ENCODE measurements at regions not wholly inside any gene's neighbourhood (a gene's known extent, or its start where the extent isn't known, plus 50 kb on each side); places are given as distances from the start of the nearest gene placed in this dataset.
"Not testable (repeated sequence)": the region's sequence is repeated elsewhere in the genome, so short reads cannot be mapped to it uniquely, and the experiment has no call there.

DNA sequence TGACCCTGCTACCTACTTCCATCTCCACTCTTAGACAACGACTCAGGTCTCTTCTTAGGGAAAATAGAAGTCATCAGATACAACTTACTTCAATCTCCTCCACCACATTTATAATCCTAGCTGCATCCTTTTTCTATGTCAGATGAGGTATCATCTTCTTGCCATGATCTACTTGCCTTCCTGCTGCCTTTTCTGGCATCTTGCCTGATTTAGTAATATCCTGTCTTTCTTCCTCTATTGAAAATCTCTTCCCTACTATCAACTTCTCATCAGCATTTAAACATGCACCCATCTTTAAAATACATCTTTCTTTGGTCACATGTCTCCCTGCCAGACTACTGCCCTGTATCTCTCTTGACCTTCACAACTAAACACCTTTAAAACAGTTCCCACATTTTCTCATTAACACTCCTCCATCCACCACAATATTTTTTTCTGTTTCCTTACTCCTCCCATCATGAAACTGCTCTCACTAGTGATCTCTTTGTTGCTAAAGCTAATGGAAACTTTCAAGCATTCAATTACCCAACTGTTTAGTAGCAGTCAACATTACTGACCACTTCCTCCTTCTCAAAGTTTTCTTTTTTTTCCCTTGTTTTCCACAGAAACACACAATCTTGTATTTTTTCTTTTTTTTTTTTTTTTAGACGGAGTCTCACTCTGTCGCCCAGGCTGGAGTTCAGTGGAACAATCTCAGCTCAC lies 100.8 kb upstream of the CXorf66 start:
- DNase-seq (ENCODE audit: low read depth), result no peak

DNA sequence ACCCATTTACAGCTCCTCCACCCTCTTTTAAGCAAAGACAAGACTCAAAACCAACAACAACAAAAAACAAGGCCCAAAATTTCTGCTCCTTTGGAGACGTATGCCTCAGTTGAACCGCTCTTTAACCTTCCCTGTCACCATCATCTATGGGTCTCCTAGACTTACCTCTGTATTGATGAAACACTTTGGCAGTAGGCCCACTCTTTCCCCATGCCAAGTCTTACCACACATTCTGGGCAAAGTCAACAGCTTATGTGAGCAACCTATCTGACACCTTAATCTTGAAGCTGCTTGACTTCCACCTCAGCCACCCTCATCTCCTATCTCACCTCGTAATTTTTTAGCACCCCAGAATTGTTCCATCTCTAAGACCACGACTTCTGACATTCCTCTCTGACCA lies 99.7 kb upstream of the CXorf66 start:
- DNase-seq (ENCODE audit: low read depth), result no peak

DNA sequence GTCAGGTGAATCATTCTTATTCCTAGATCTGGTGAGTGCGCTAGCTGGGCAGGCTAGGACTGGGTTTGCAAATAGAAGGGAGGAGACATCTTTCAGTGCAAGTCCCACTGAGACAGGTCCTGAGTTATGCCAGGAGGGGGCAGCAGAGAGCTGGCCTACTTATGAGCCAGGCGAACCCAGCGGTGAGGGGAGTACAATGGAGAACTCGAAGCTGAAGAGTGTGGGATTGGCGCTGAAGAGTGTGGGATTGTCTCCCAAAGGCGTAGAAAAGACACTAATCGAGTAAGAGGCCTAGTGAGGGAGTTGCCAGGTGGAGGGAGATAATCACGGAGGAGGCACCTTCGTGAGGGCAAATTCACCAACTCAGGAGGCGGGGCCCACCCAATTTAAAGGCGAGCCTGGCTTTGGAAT lies 91.7 kb upstream of the CXorf66 start:
- DNase-seq (ENCODE audit: low read depth), result peak; percentile 26

DNA sequence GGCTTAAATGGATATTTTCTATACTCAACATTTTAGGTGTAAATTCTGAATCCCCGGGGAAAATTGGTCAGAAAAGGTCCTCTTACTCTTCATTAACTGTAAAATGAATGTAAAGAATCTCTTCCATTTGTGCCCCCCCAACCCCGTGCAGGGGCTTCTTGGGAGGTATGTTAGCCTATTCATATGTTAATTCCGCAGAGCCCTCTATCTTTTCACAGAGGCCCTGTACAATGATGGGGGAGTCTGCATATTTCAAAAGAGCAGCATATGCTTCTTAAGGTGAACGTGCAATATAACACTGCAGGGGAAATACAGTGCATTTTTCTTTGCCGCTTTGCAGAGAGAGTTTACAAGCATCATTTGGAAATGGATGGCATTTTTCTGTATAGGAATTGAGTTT lies 88.5 kb upstream of the CXorf66 start:
- no peak for DNase-seq (ENCODE audit: low read depth)

DNA sequence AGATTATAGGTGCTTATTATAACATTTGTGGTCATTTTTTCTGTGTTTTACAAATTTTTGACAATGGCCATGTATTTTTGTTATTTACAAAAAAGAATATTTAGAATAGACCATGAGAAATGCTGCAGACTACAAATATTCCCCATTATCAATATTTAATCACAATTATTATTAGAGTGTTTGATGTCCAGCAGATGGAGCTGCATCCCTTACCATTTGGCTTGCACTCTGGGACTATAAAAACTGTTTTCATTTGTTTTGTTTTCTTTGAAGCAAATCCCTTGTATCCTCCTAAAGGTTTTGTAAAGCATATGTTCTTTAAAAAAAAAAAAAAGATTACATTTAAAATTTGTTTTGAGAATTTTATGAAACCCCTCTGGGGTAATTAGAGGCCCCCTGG lies 85.6 kb upstream of the CXorf66 start:
- no peak for DNase-seq (ENCODE audit: low read depth)

DNA sequence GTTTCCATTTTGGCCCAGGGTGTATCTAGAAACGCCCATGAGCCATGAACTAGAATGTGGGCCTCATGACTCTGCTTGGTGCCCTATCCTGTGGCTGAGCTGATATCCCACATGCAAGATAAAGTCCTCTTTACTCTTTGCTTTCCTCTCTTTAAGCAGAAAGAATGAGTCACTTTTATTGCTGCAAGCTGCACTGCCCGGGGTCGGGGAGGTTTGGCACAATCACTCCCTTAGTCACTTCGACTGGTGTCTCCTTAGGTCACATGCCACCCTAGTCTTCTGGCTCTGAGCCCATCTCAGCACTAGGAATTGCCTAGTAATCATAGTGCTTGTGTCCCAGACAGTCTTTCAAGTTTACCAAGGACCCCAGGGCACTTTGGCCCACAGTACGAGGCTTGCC lies 75.1 kb upstream of the CXorf66 start:
- no peak for DNase-seq (ENCODE audit: low read depth)

DNA sequence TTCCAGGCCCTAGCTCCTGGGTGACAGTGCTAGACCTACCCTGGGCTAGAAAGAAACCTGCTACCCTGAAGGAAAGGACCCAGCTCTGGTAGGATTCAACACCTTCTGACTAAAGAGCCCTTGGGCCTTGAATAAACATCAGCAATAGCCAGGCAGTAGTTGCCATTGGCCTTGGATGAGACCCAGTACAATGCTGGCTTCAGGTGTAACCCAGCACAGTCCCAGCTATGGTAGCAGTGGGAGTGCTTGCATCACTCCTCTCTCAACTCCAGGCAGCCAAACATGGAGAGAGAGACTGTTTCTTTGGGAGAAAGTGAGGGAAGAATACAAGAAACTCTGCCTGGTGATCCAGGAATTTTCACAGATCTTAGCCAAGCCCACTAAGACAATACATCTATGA lies 73.5 kb upstream of the CXorf66 start:
- DNase-seq (ENCODE audit: low read depth), result no peak

DNA sequence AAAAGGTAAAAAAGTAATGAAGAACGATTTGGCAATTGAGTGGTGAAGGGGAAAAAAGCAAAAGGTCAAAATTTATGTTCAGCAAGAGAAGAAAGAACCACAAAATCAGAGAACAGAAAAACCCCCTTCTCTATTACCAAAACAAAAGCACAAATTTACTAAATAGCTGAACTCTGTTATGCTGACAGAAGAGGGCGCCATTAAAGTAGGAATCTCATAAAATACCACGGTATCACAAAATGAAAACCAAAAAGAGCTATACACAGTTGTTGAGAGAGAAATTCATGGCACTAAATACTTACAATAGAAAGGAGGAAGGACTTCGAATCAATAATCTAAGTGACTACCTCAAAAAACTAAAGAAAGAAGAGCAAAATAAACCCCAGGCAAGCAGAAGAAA lies 69.6 kb upstream of the CXorf66 start:
- DNase-seq (ENCODE audit: low read depth), result no peak

DNA sequence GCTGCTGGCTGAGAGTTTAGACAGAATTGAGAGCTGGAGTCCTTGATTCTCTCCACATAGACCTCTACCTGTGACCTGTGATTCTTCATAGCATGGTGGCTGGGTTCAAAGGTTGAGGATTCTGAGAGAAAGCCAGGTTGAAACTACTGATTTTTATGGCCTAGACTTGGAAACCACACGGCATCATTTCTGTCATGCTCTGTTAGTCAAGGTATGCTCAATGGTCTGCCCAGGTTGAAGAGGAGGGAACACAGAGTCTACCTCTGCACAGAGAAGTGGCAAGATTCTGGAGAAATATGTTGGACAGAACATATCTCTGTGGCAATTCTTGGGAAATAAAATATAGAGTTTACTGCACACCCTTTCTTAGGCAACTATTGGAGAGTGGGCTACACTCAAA lies 57.2 kb upstream of the CXorf66 start:
- no peak for DNase-seq (ENCODE audit: low read depth)

DNA sequence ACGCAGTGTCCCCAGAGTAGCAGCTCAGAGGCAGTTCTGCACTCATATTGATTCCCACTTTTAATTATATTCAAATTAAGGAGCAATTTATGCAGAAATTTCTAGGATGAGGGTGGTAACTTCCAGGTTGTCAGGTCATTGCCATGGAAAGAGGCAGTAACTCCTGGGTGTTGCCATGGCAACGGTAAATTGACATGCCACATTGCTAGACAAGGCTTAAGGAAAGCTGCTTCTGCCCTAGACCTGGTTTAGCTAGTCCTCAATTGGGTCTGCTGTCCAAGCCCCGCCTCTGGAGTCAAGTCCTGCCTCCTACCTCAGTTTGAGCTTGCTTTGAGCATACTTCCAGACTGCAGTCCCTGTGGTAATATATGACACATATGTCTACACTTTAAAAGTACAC lies 53.8 kb upstream of the CXorf66 start:
- DNase-seq (ENCODE audit: low read depth), result not testable (repeated sequence)
